ENCODE measurements at regions not wholly inside any gene's neighbourhood (a gene's known extent, or its start where the extent isn't known, plus 50 kb on each side); places are given as distances from the start of the nearest gene placed in this dataset.

DNA sequence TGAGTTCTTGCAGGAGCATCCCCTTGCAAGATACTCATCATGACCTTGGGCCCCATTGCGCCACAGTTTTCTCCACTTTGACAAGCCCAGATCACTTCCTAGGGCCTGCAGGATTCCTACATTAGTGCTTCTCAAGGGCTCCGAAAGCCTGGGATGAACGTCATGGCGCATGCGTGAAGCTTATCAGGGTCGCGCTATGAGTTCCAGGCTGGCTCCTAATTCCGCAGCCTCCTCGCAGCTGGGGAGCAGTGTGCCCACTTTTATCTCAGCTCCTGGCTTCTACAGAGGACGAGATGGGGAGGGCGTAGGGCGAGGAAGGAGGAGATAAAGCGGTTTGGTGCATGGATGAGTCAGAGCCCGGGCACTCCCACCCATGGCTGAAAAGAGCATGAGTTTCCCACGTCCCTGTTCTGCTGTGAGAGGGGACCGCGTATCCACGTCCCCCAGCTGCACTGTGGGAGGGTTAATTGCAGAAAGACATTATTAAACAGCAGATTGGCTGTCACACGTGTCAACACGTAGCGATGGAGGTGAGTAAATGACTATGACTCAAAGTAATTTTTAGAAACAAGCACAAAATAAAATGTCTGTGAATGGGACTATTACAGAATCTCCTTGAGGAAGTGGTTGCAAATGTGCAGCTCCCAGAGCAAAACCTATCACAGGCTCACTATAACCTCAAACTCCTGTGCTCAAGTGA is 72.9 kb upstream of the DSP start:
- no peak for TF ChIP-seq EZH2 (IDR thresholded peaks at IDR 0.05; ENCODE audit: low read depth, unreplicated experiment)
- no peak for TF ChIP-seq EZH2phosphoT487 (IDR thresholded peaks at IDR 0.05; ENCODE audit: unreplicated experiment)
- TF ChIP-seq, protein P1, sequence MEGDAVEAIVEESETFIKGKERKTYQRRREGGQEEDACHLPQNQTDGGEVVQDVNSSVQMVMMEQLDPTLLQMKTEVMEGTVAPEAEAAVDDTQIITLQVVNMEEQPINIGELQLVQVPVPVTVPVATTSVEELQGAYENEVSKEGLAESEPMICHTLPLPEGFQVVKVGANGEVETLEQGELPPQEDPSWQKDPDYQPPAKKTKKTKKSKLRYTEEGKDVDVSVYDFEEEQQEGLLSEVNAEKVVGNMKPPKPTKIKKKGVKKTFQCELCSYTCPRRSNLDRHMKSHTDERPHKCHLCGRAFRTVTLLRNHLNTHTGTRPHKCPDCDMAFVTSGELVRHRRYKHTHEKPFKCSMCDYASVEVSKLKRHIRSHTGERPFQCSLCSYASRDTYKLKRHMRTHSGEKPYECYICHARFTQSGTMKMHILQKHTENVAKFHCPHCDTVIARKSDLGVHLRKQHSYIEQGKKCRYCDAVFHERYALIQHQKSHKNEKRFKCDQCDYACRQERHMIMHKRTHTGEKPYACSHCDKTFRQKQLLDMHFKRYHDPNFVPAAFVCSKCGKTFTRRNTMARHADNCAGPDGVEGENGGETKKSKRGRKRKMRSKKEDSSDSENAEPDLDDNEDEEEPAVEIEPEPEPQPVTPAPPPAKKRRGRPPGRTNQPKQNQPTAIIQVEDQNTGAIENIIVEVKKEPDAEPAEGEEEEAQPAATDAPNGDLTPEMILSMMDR (conservative IDR thresholded peaks at IDR 0.05; ENCODE audit: low read depth in 2 of 2) = no peak
- TF ChIP-seq JUNB (IDR thresholded peaks at IDR 0.05; ENCODE audit: unreplicated experiment) = no peak
- no peak for TF ChIP-seq CREB1 (CRISPR knock-in tag; IDR thresholded peaks at IDR 0.05; ENCODE audit: low read depth)
- TF ChIP-seq, protein P2, sequence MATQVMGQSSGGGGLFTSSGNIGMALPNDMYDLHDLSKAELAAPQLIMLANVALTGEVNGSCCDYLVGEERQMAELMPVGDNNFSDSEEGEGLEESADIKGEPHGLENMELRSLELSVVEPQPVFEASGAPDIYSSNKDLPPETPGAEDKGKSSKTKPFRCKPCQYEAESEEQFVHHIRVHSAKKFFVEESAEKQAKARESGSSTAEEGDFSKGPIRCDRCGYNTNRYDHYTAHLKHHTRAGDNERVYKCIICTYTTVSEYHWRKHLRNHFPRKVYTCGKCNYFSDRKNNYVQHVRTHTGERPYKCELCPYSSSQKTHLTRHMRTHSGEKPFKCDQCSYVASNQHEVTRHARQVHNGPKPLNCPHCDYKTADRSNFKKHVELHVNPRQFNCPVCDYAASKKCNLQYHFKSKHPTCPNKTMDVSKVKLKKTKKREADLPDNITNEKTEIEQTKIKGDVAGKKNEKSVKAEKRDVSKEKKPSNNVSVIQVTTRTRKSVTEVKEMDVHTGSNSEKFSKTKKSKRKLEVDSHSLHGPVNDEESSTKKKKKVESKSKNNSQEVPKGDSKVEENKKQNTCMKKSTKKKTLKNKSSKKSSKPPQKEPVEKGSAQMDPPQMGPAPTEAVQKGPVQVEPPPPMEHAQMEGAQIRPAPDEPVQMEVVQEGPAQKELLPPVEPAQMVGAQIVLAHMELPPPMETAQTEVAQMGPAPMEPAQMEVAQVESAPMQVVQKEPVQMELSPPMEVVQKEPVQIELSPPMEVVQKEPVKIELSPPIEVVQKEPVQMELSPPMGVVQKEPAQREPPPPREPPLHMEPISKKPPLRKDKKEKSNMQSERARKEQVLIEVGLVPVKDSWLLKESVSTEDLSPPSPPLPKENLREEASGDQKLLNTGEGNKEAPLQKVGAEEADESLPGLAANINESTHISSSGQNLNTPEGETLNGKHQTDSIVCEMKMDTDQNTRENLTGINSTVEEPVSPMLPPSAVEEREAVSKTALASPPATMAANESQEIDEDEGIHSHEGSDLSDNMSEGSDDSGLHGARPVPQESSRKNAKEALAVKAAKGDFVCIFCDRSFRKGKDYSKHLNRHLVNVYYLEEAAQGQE (IDR thresholded peaks at IDR 0.05; ENCODE audit: unreplicated experiment) = no peak
- TF ChIP-seq POLR2AphosphoS5 (IDR thresholded peaks at IDR 0.05; ENCODE audit: low read depth) = no peak
- TF ChIP-seq, protein P3, sequence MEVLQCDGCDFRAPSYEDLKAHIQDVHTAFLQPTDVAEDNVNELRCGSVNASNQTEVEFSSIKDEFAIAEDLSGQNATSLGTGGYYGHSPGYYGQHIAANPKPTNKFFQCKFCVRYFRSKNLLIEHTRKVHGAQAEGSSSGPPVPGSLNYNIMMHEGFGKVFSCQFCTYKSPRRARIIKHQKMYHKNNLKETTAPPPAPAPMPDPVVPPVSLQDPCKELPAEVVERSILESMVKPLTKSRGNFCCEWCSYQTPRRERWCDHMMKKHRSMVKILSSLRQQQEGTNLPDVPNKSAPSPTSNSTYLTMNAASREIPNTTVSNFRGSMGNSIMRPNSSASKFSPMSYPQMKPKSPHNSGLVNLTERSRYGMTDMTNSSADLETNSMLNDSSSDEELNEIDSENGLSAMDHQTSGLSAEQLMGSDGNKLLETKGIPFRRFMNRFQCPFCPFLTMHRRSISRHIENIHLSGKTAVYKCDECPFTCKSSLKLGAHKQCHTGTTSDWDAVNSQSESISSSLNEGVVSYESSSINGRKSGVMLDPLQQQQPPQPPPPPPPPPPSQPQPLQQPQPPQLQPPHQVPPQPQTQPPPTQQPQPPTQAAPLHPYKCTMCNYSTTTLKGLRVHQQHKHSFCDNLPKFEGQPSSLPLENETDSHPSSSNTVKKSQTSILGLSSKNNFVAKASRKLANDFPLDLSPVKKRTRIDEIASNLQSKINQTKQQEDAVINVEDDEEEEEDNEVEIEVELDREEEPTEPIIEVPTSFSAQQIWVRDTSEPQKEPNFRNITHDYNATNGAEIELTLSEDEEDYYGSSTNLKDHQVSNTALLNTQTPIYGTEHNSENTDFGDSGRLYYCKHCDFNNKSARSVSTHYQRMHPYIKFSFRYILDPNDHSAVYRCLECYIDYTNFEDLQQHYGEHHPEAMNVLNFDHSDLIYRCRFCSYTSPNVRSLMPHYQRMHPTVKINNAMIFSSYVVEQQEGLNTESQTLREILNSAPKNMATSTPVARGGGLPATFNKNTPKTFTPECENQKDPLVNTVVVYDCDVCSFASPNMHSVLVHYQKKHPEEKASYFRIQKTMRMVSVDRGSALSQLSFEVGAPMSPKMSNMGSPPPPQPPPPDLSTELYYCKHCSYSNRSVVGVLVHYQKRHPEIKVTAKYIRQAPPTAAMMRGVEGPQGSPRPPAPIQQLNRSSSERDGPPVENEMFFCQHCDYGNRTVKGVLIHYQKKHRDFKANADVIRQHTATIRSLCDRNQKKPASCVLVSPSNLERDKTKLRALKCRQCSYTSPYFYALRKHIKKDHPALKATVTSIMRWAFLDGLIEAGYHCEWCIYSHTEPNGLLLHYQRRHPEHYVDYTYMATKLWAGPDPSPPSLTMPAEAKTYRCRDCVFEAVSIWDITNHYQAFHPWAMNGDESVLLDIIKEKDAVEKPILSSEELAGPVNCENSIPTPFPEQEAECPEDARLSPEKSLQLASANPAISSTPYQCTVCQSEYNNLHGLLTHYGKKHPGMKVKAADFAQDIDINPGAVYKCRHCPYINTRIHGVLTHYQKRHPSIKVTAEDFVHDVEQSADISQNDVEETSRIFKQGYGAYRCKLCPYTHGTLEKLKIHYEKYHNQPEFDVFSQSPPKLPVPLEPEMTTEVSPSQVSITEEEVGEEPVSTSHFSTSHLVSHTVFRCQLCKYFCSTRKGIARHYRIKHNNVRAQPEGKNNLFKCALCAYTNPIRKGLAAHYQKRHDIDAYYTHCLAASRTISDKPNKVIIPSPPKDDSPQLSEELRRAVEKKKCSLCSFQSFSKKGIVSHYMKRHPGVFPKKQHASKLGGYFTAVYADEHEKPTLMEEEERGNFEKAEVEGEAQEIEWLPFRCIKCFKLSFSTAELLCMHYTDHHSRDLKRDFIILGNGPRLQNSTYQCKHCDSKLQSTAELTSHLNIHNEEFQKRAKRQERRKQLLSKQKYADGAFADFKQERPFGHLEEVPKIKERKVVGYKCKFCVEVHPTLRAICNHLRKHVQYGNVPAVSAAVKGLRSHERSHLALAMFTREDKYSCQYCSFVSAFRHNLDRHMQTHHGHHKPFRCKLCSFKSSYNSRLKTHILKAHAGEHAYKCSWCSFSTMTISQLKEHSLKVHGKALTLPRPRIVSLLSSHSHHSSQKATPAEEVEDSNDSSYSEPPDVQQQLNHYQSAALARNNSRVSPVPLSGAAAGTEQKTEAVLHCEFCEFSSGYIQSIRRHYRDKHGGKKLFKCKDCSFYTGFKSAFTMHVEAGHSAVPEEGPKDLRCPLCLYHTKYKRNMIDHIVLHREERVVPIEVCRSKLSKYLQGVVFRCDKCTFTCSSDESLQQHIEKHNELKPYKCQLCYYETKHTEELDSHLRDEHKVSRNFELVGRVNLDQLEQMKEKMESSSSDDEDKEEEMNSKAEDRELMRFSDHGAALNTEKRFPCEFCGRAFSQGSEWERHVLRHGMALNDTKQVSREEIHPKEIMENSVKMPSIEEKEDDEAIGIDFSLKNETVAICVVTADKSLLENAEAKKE (CRISPR knock-in tag; IDR thresholded peaks at IDR 0.05) = no peak
- no peak for TF ChIP-seq NANOG (IDR thresholded peaks at IDR 0.05; ENCODE audit: borderline replicate concordance)
- TF ChIP-seq, protein P4, sequence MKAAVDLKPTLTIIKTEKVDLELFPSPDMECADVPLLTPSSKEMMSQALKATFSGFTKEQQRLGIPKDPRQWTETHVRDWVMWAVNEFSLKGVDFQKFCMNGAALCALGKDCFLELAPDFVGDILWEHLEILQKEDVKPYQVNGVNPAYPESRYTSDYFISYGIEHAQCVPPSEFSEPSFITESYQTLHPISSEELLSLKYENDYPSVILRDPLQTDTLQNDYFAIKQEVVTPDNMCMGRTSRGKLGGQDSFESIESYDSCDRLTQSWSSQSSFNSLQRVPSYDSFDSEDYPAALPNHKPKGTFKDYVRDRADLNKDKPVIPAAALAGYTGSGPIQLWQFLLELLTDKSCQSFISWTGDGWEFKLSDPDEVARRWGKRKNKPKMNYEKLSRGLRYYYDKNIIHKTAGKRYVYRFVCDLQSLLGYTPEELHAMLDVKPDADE (IDR thresholded peaks at IDR 0.05) = no peak
- TF ChIP-seq ZNF114 (CRISPR knock-in tag; IDR thresholded peaks at IDR 0.05) = no peak
- no peak for TF ChIP-seq ZNF331 (CRISPR knock-in tag; IDR thresholded peaks at IDR 0.05; ENCODE audit: low read depth)
